Activated B cell treated with CpG ODN at 0.5 μM for 24 hours (primary cell): ENCODE measurements at regions not wholly inside any gene's neighbourhood (a gene's known extent, or its start where the extent isn't known, plus 50 kb on each side); places are given as distances from the start of the nearest gene placed in this dataset.

Source experiments
- ATAC-seq: fragments of 200-7000 bp; cut with Tn5 transposase; one replicate; pipeline ENCODE4 v1.10.0; 2021; ENCODE audit warnings: low read depth, mild to moderate bottlenecking, moderate library complexity
- CTCF ChIA-PET: fragments of 350-600 bp; sonication (Branson Sonifier 250); formaldehyde crosslinking; loops from one replicate; lab custom pipeline; 2021; ENCODE audit warnings: antibody characterized with exemption; lab: Charles Lee
- POLR2A ChIA-PET: fragments of 350-600 bp; sonication (Branson Sonifier 250); formaldehyde crosslinking; loops from one replicate; lab custom pipeline; 2021; ENCODE audit warnings: antibody characterized with exemption; lab: Charles Lee
- DNase-seq: peaks from one replicate; pipeline ENCODE4 v3.0.0; 2022
- H3K27ac Mint-ChIP-seq: one replicate; pipeline ENCODE4 v1.8.0; 2020; ENCODE audit warnings: mixed read lengths
- H3K27me3 Mint-ChIP-seq: one replicate; pipeline ENCODE4 v1.8.0; 2021; ENCODE audit warnings: mixed read lengths
- H3K36me3 Mint-ChIP-seq: one replicate; pipeline ENCODE4 v1.8.0; 2021; ENCODE audit warnings: low read depth, mixed read lengths
- H3K4me1 Mint-ChIP-seq: one replicate; pipeline ENCODE4 v1.8.0; 2021; ENCODE audit warnings: mixed read lengths
- H3K4me3 Mint-ChIP-seq: one replicate; pipeline ENCODE4 v1.8.0; 2020; ENCODE audit warnings: mild to moderate bottlenecking, mixed read lengths
- H3K9me3 Mint-ChIP-seq: one replicate; pipeline ENCODE4 v1.8.0; 2020; ENCODE audit warnings: mixed read lengths
- CTCF ChIP-seq: fragments of 200-600 bp; IDR thresholded peaks from one replicate; pipeline ENCODE4 v1.8.0; 2022; ENCODE audit warnings: antibody characterized with exemption, mild to moderate bottlenecking
- intact Hi-C: fragments of 100-400 bp; cut with micrococcal nuclease; formaldehyde crosslinking; loops from one replicate; pipeline ENCODE4 v1.15.1; 2024

DNA sequence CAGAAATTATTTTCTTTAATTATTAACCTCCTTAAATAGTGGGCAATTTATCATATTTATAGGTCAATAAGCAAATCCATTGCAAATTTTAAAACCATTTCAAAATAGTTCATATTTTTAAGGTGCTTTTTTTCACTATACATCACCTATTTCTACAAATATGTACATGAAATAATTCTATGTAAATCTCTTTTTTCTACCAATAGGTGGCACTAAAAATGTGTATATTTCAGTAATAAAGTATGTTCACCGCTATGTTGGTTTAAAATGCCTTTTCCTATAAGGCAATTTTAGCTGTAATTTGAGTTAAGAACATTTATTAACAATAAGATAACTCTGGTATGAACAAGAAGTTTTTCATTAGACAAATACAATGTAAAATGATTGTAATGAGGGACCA, 672.2 kb downstream of the KCTD8 start:
- intact Hi-C loops = no loop called here

DNA sequence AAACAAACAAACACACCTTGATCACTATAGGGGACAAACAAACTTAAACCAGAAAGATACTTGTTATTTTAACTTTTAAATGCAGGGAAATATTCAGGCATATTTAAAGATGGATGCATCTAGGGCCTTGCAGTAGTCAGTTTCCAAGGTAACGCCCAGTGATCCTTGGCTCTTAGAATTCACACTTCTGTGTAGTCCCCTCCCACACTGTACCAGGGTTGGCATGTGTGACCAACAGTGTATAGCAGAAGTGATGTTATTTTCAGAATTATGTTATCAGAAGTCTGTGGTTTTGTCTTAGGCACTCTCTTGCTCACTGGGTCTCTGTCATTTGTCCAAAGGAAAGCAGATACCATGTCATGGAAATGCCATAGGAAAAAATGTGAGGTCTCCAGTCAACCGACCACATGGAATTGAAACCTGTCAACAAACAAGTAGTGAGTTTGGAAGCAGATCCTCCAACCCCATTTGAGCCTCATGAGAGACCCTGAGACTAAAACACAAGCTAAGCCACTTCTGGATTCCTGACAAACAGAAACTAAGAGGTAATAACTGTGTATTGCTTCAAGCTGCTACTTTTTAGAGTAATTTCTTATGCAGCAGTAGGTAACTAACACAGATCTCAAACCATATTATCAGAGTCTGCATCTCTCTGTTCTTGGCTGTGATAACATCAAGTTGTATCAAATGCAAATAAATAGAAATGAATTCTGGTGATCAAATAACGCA, 670.3 kb downstream of the KCTD8 start:
- peaks cover 8% of the 10 kb centered on the region for H3K4me1 Mint-ChIP-seq
- DNase-seq = no peak
- H3K27ac Mint-ChIP-seq = no peak overlapping the region
- intact Hi-C loops = no loop called here
- H3K36me3 Mint-ChIP-seq = no peaks in the 10 kb centered on the region
- no peaks in the 10 kb centered on the region for H3K9me3 Mint-ChIP-seq
- CTCF ChIA-PET = interaction anchor here (1.2 kb wide), 1 partner anchor 9 kb away, joined by 3 read pairs; no protein-coding TSS in a partner anchor
- peak; percentile 37 for ATAC-seq
- H3K4me3 Mint-ChIP-seq = no peak overlapping the region
- POLR2A ChIA-PET = no interaction called here
- no peaks in the 10 kb centered on the region for H3K27me3 Mint-ChIP-seq
- TF ChIP-seq CTCF = no peak

More for the DNA sequence above, 672.2 kb downstream of the KCTD8 start:
- no peak overlapping the region for H3K27ac Mint-ChIP-seq
- ATAC-seq (no peak), DNase-seq (no peak)
- no peaks in the 10 kb centered on the region for H3K9me3 Mint-ChIP-seq
- POLR2A ChIA-PET = no interaction called here
- no peak overlapping the region for H3K4me3 Mint-ChIP-seq
- CTCF ChIA-PET = interaction anchor here (1.5 kb wide), 1 partner anchor 22 kb away, joined by 3 read pairs; no protein-coding TSS in a partner anchor
- no peaks in the 10 kb centered on the region for H3K27me3 Mint-ChIP-seq
- no peaks in the 10 kb centered on the region for H3K36me3 Mint-ChIP-seq
- H3K4me1 Mint-ChIP-seq = peaks cover 8% of the 10 kb centered on the region
- no peak for TF ChIP-seq CTCF

DNA sequence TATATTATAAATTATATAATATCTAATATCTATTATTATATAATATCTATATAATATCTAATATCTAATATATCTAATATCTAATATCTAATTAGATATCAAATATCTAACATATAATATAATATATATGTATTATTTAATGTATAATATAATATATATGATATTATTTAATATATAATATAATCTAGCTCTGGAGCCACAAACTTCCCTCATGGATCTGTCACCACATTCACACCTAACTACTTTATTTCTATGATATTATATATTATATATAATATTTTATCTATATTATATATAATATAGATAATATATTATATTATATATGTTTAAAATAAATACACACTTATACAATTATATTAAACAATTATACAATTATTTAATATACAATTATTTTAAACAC, 667.5 kb downstream of the KCTD8 start:
- POLR2A ChIA-PET = no interaction called here
- H3K27ac Mint-ChIP-seq = no peak overlapping the region
- peaks cover 8% of the 10 kb centered on the region for H3K4me1 Mint-ChIP-seq
- H3K4me3 Mint-ChIP-seq = no peak overlapping the region
- ATAC-seq = no peak
- intact Hi-C loops = no loop called here
- no peaks in the 10 kb centered on the region for H3K9me3 Mint-ChIP-seq
- no peak for TF ChIP-seq CTCF
- DNase-seq = no peak
- no peaks in the 10 kb centered on the region for H3K27me3 Mint-ChIP-seq
- no peaks in the 10 kb centered on the region for H3K36me3 Mint-ChIP-seq
- CTCF ChIA-PET = no interaction called here

- H3K4me1 Mint-ChIP-seq = peaks cover 8% of the 10 kb centered on the region
- no peaks in the 10 kb centered on the region for H3K27me3 Mint-ChIP-seq
- intact Hi-C loops = no loop called here
- no peak overlapping the region for H3K27ac Mint-ChIP-seq
- ChIA-PET CTCF (no interaction called here), POLR2A (no interaction called here)
- ATAC-seq (no peak), DNase-seq (no peak)
- no peaks in the 10 kb centered on the region for H3K36me3 Mint-ChIP-seq
- no peak for TF ChIP-seq CTCF
- no peaks in the 10 kb centered on the region for H3K9me3 Mint-ChIP-seq
- no peak overlapping the region for H3K4me3 Mint-ChIP-seq
These were observed 666.2 kb downstream of the KCTD8 start for GRCh38 chr4:43782391-43782790.

DNA sequence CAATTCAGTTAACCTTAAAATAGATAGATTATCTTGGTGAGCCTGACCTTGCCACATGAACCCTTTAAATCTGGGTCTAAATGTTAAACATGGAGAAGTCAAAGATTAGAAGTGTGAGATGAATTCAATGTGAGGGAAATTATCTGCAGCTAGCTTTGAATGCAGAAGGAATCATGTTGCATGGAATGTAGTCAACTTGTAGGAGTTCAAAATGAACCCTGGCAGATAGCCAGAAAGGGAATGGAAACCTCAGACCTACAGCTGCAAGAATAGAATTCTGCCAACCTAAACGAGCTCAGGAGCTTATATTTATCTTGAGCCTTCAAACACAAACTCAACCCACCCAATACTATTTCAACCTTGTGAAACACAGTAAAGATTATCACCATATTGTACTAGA, 632.5 kb downstream of the KCTD8 start:
- Mint-ChIP-seq H3K9me3 (peaks cover 10% of the 10 kb centered on the region), H3K4me1 (no peaks in the 10 kb centered on the region), H3K27ac (no peak overlapping the region), H3K4me3 (no peak overlapping the region), H3K36me3 (no peaks in the 10 kb centered on the region), H3K27me3 (no peaks in the 10 kb centered on the region)
- TF ChIP-seq CTCF = no peak
- intact Hi-C loops = no loop called here
- POLR2A ChIA-PET = no interaction called here
- no peak for DNase-seq
- CTCF ChIA-PET = no interaction called here
- ATAC-seq = no peak
